Effector memory CD8-positive, alpha-beta T cell (primary cell): ENCODE measurements at regions not wholly inside any gene's neighbourhood (a gene's known extent, or its start where the extent isn't known, plus 50 kb on each side); places are given as distances from the start of the nearest gene placed in this dataset.
A peak's percentile ranks its signal among the peaks of the same experiment; 100 is the strongest.
"Not testable (repeated sequence)": the region's sequence is repeated elsewhere in the genome, so short reads cannot be mapped to it uniquely, and the experiment has no call there.

Experiments used
- ATAC-seq: fragments of 150-1000 bp; cut with Tn5 transposase; replicated peaks from 2 replicates; pipeline ENCODE4 v1.10.0; 2021; ENCODE audit warnings: mild to moderate bottlenecking, moderate library complexity
- DNase-seq, 3 experiments: peaks; one replicate each; pipeline ENCODE4 v3.0.0; 2021
- H3K27ac Mint-ChIP-seq, 2 donors: one replicate each; pipeline ENCODE4 v1.8.0; 2022; ENCODE audit warnings: mild to moderate bottlenecking in 2 of 2, mixed read lengths in 2 of 2, moderate library complexity in 2 of 2
- H3K27me3 Mint-ChIP-seq, 2 donors: one replicate each; pipeline ENCODE4 v1.8.0; 2022; ENCODE audit warnings: mixed read lengths in 2 of 2
- H3K36me3 Mint-ChIP-seq: one replicate; pipeline ENCODE4 v1.8.0; 2022; ENCODE audit warnings: mild to moderate bottlenecking, moderate library complexity, mixed read lengths; ENCODE audit not compliant: insufficient read depth
- H3K4me1 Mint-ChIP-seq, 2 donors: one replicate each; pipeline ENCODE4 v1.8.0; 2022; ENCODE audit warnings: low read depth in 2 of 2, mixed read lengths in 2 of 2
- H3K4me3 Mint-ChIP-seq, 2 donors: one replicate each; pipeline ENCODE4 v1.8.0; 2022; ENCODE audit warnings: mild to moderate bottlenecking in 2 of 2, mixed read lengths in 2 of 2, moderate library complexity in 2 of 2
- H3K9me3 Mint-ChIP-seq, 2 donors: one replicate each; pipeline ENCODE4 v1.8.0; 2022; ENCODE audit warnings: mixed read lengths in 2 of 2

DNA sequence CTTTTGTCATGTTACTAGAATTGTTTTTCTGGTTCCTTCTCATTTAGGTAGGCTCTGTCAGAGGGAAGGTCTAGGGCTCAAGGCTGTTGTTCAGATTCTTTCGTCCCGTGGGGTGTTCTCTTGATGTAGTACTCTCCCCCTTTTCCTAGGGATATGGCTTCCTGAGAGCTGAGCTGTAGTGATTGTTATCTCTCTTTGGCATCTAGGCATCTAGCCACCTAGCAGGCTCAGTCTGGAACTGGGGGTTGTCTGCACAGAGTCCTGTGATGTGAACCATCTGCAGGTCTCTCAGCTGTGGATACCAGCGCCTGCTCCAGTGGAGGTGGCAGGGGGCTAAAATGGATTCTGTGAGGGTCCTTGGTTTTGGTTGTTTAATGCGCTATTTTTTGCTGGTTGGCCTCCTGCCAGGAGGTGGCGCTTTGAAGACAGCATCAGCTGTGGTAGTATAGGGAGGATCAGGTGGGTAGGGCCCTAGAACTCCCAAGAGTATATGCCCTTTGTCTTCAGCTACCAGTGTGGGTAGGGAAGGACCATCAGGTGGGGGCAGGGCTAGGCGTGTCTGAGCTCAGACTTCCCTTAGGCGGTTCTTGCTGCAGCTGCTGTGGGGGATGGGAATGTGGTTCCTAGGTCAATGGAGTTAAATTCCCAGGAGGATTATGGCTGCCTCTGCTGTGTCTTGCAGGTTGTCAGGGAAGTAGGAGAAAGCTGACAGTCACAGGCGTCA lies 78.1 kb upstream of the RAB40AL start:
- not testable (repeated sequence) for H3K4me3 Mint-ChIP-seq, H3K36me3 Mint-ChIP-seq, H3K27me3 Mint-ChIP-seq, ATAC-seq, H3K9me3 Mint-ChIP-seq, DNase-seq, H3K4me1 Mint-ChIP-seq, H3K27ac Mint-ChIP-seq

DNA sequence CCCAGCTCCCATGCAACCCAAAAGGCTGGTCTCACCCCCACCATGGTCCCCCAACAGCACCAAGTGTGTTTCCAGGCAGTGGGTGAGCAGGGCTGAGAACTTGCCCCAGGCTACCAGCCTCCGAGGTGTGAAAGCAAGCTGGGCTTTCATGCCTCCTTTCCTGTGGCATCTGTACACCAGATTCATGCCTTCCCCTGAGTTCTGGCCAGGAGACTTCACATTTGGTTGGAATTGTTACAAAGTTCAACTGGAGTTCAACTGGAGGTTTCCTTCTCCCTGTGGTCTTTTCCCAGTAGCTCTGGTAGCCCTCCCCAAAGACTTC lies 77.6 kb upstream of the RAB40AL start:
- Mint-ChIP-seq H3K27ac (no peak overlapping the region), H3K4me3 (no peak overlapping the region)
- ATAC-seq = no peak

DNA sequence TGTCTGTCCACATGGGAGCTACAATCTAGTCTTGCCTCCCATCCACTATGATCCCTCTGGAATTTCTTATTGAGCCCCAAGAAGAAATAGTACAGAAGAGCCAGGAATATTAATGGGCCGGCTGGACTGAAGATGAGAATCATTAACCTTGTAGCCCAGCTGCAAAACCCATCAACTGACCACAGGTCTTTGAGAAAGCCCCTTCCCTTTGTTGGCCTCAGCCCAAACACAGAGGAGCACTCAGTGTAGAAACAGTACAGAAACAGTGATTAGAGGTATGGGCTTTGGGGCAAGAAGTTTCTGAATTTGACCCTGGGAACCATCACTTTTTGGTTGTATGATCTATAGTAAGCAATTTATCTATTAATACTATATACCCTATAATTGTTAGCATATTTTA lies 76.8 kb upstream of the RAB40AL start:
- Mint-ChIP-seq H3K36me3 (no peaks in the 10 kb centered on the region), H3K4me1 (no peaks in the 10 kb centered on the region), H3K27me3 (no peaks in the 10 kb centered on the region), H3K27ac (no peak overlapping the region), H3K9me3 (no peaks in the 10 kb centered on the region), H3K4me3 (no peak overlapping the region)
- ATAC-seq = no peak
- no peak for DNase-seq

More for the DNA sequence above, 77.6 kb upstream of the RAB40AL start:
- no peaks in the 10 kb centered on the region for H3K27me3 Mint-ChIP-seq
- no peaks in the 10 kb centered on the region for H3K4me1 Mint-ChIP-seq
- no peak for DNase-seq
- H3K36me3 Mint-ChIP-seq = no peaks in the 10 kb centered on the region
- no peaks in the 10 kb centered on the region for H3K9me3 Mint-ChIP-seq

DNA sequence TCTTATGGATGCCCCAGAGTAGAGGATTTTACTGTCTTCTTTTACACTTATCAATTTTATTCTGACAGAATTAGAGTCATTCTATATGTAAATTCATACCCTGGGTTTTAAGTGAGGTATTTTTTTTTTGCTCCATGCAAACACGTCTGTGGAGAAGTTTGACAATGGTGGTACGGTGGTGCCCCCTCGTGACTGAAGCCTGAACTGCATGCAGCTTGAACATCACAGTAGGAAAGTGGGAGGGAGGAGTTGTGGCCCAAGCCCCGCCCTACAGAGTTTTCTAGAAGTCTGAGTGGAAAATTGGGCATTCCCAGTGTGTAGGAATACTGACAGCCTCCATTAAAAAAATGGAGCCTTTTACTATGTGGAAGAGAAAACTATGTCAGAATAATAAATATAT lies 73.3 kb upstream of the RAB40AL start:
- peak; percentile 91 for ATAC-seq
- H3K9me3 Mint-ChIP-seq = no peaks in the 10 kb centered on the region
- no peaks in the 10 kb centered on the region for H3K27me3 Mint-ChIP-seq
- no peak overlapping the region for H3K27ac Mint-ChIP-seq
- H3K4me1 Mint-ChIP-seq = no peaks in the 10 kb centered on the region
- H3K36me3 Mint-ChIP-seq = no peaks in the 10 kb centered on the region
- no peak overlapping the region for H3K4me3 Mint-ChIP-seq
- peak; percentile 70 to 81 (median 72) for DNase-seq

GRCh38 chrX:102866981-102867656 lies 70.0 kb upstream of the RAB40AL start:
- no peak for DNase-seq
- no peak for ATAC-seq
- no peaks in the 10 kb centered on the region for H3K27me3 Mint-ChIP-seq

GRCh38 chrX:102883491-102883890 lies 53.6 kb upstream of the RAB40AL start:
- Mint-ChIP-seq H3K4me3 (no peak overlapping the region), H3K36me3 (no peaks in the 10 kb centered on the region), H3K9me3 (no peaks in the 10 kb centered on the region), H3K27me3 (no peaks in the 10 kb centered on the region), H3K4me1 (no peaks in the 10 kb centered on the region), H3K27ac (no peak overlapping the region)
- no peak for ATAC-seq
- no peak for DNase-seq

More at GRCh38 chrX:102866981-102867656, 70.0 kb upstream of the RAB40AL start:
- no peaks in the 10 kb centered on the region for H3K4me1 Mint-ChIP-seq
- no peak overlapping the region for H3K4me3 Mint-ChIP-seq
- H3K27ac Mint-ChIP-seq = no peak overlapping the region
- no peaks in the 10 kb centered on the region for H3K9me3 Mint-ChIP-seq
- no peaks in the 10 kb centered on the region for H3K36me3 Mint-ChIP-seq
